ENCODE measurements at regions not wholly inside any gene's neighbourhood (a gene's known extent, or its start where the extent isn't known, plus 50 kb on each side); places are given as distances from the start of the nearest gene placed in this dataset.
"Not testable (repeated sequence)": the region's sequence is repeated elsewhere in the genome, so short reads cannot be mapped to it uniquely, and the experiment has no call there.

DNA sequence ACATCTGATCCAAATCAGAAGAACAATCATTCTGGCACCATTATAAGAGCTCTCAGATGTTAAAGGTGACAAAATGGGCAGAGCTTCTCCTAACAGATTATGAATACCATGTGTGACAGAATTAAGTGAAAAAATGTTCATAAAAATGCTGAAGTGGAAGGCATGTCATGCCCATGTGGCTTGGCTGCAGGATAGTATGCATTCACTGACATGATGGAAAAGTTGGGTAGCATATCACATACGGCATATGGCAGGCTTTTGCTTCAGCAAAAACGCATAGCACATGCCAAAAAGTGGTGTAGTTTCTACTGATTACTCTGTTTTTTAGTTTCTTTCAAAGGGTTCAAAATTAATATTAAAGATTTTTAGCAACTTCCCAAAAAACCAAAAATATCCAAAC, 731.5 kb upstream of the EPHA7 start:
- Histone ChIP-seq H4K20me1 (ENCODE audit: insufficient read depth, low read length) (no peaks in the 10 kb centered on the region), H3F3A (ENCODE audit: insufficient read depth, low read length) (no peaks in the 10 kb centered on the region), H3K27me3 (replicated peaks; ENCODE audit: insufficient read depth, low read length) (no peaks in the 10 kb centered on the region), H3K36me3 (replicated peaks; ENCODE audit: insufficient read depth, low read length) (no peaks in the 10 kb centered on the region), H3K4me3 (ENCODE audit: low read length) (no peak overlapping the region), H3K9me2 (replicated peaks; ENCODE audit: insufficient read depth, low read length) (no peaks in the 10 kb centered on the region), H3K4me1 (ENCODE audit: low read length) (no peaks in the 10 kb centered on the region), H3K9me3 (replicated peaks; ENCODE audit: insufficient read depth, low read length) (no peaks in the 10 kb centered on the region), H2AFZ (ENCODE audit: low read length) (no peak overlapping the region), H3K79me2 (ENCODE audit: low read length) (no peaks in the 10 kb centered on the region), H3K9ac (ENCODE audit: low read length) (no peak overlapping the region), H3K4me2 (ENCODE audit: low read depth, low read length) (no peak overlapping the region), H3K27ac (ENCODE audit: low read length) (no peak overlapping the region)
- TF ChIP-seq EZH2 (optimal IDR thresholded peaks at IDR 0.05; ENCODE audit: low read depth, low read length) (no peak), EZH2phosphoT487 (IDR thresholded peaks at IDR 0.05; ENCODE audit: low read length) (no peak)
- TF ChIP-seq, protein P1, sequence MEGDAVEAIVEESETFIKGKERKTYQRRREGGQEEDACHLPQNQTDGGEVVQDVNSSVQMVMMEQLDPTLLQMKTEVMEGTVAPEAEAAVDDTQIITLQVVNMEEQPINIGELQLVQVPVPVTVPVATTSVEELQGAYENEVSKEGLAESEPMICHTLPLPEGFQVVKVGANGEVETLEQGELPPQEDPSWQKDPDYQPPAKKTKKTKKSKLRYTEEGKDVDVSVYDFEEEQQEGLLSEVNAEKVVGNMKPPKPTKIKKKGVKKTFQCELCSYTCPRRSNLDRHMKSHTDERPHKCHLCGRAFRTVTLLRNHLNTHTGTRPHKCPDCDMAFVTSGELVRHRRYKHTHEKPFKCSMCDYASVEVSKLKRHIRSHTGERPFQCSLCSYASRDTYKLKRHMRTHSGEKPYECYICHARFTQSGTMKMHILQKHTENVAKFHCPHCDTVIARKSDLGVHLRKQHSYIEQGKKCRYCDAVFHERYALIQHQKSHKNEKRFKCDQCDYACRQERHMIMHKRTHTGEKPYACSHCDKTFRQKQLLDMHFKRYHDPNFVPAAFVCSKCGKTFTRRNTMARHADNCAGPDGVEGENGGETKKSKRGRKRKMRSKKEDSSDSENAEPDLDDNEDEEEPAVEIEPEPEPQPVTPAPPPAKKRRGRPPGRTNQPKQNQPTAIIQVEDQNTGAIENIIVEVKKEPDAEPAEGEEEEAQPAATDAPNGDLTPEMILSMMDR (IDR thresholded peaks at IDR 0.05; ENCODE audit: low read length), result no peak
- no peak for DNase-seq

DNA sequence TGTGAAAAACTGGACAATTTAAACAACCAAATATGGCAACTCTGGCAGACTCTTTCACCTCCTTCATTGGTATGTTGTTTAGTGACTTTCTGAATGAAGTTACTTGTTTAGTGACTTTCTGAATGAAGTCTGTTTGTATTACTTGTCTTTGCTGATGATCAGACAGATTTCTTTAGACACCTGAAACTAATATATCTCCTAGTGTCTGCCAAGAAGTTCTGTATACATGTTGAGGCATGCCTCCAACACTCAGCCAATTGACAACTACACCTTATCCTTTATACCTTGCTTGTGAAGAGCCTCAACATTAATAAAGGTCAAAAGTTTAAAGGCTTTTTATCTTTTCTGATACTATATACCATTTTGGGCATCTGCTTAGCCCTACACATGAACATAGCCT, 725.4 kb upstream of the EPHA7 start:
- no peak for DNase-seq
- no peak overlapping the region for H3K4me3 ChIP-seq (ENCODE audit: low read length)
- H3K9ac ChIP-seq (ENCODE audit: low read length), result no peak overlapping the region
- no peak overlapping the region for H3K4me2 ChIP-seq (ENCODE audit: low read depth, low read length)
- H3K27ac ChIP-seq (ENCODE audit: low read length), result no peak overlapping the region
- H3K9me3 ChIP-seq (replicated peaks; ENCODE audit: insufficient read depth, low read length), result no peaks in the 10 kb centered on the region
- H2AFZ ChIP-seq (ENCODE audit: low read length), result no peak overlapping the region
- no peaks in the 10 kb centered on the region for H3K9me2 ChIP-seq (replicated peaks; ENCODE audit: insufficient read depth, low read length)
- no peaks in the 10 kb centered on the region for H3F3A ChIP-seq (ENCODE audit: insufficient read depth, low read length)
- H3K36me3 ChIP-seq (replicated peaks; ENCODE audit: insufficient read depth, low read length), result no peaks in the 10 kb centered on the region
- no peaks in the 10 kb centered on the region for H3K4me1 ChIP-seq (ENCODE audit: low read length)
- no peak for TF ChIP-seq EZH2phosphoT487 (IDR thresholded peaks at IDR 0.05; ENCODE audit: low read length)
- TF ChIP-seq, protein P1 (IDR thresholded peaks at IDR 0.05; ENCODE audit: low read length), result no peak
- no peak for TF ChIP-seq EZH2 (optimal IDR thresholded peaks at IDR 0.05; ENCODE audit: low read depth, low read length)
- H4K20me1 ChIP-seq (ENCODE audit: insufficient read depth, low read length), result no peaks in the 10 kb centered on the region
- no peaks in the 10 kb centered on the region for H3K27me3 ChIP-seq (replicated peaks; ENCODE audit: insufficient read depth, low read length)
- H3K79me2 ChIP-seq (ENCODE audit: low read length), result no peaks in the 10 kb centered on the region

DNA sequence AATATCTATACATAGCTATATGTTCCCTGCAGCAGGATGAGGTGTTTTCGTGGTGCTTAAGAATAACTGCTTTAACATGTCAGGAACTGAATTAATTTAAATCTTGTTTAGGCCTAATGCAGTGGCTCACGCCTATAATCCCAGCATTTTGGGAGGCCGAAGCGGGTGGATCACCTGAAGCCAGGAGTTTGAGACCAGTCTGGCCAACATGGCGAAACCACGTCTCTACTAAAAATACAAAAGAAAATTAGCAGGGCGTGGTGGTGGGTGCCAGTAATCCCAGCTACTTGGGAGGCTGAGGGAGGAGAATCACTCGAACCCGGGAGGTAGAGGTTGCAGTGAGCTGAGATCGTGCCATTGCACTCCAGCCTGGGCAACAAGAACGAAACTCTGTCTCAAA, 717.8 kb upstream of the EPHA7 start:
- not testable (repeated sequence) for H3K9me2 ChIP-seq (replicated peaks; ENCODE audit: insufficient read depth, low read length); H3K9ac ChIP-seq (ENCODE audit: low read length); H3K4me3 ChIP-seq (ENCODE audit: low read length); H3K27me3 ChIP-seq (replicated peaks; ENCODE audit: insufficient read depth, low read length); H3K9me3 ChIP-seq (replicated peaks; ENCODE audit: insufficient read depth, low read length); H2AFZ ChIP-seq (ENCODE audit: low read length); H3K4me2 ChIP-seq (ENCODE audit: low read depth, low read length); H3K4me1 ChIP-seq (ENCODE audit: low read length); DNase-seq; H3F3A ChIP-seq (ENCODE audit: insufficient read depth, low read length); H3K36me3 ChIP-seq (replicated peaks; ENCODE audit: insufficient read depth, low read length); H4K20me1 ChIP-seq (ENCODE audit: insufficient read depth, low read length); H3K79me2 ChIP-seq (ENCODE audit: low read length); H3K27ac ChIP-seq (ENCODE audit: low read length)

DNA sequence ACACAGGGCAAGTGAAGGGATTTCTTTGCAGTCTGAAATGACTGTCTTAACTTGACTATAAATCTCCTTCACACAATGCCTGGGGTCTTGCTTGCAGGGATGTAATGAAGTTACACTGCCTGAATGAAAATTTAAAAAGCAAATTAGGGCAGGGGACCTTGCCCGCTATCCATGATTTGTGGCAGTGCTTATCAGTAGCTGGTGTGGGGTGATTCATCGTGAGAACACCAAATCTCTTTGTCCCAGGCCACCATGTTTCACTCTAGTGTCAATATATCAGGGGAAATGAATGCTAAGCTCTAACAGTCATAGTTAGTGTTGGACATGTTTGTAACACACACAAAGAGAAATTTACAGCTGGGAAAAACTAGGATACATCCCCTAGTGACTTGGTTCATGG, 713.7 kb upstream of the EPHA7 start:
- no peak overlapping the region for H3K4me3 ChIP-seq (ENCODE audit: low read length)
- H3K79me2 ChIP-seq (ENCODE audit: low read length), result no peaks in the 10 kb centered on the region
- H3K36me3 ChIP-seq (replicated peaks; ENCODE audit: insufficient read depth, low read length), result no peaks in the 10 kb centered on the region
- H3K9me2 ChIP-seq (replicated peaks; ENCODE audit: insufficient read depth, low read length), result no peaks in the 10 kb centered on the region
- no peaks in the 10 kb centered on the region for H3K9me3 ChIP-seq (replicated peaks; ENCODE audit: insufficient read depth, low read length)
- no peaks in the 10 kb centered on the region for H4K20me1 ChIP-seq (ENCODE audit: insufficient read depth, low read length)
- no peaks in the 10 kb centered on the region for H3K4me1 ChIP-seq (ENCODE audit: low read length)
- no peak overlapping the region for H3K9ac ChIP-seq (ENCODE audit: low read length)
- H3K27ac ChIP-seq (ENCODE audit: low read length), result no peak overlapping the region
- TF ChIP-seq, protein P1 (IDR thresholded peaks at IDR 0.05; ENCODE audit: low read length), result no peak
- TF ChIP-seq EZH2phosphoT487 (IDR thresholded peaks at IDR 0.05; ENCODE audit: low read length) (no peak), EZH2 (optimal IDR thresholded peaks at IDR 0.05; ENCODE audit: low read depth, low read length) (no peak)
- DNase-seq, result no peak
- no peaks in the 10 kb centered on the region for H3F3A ChIP-seq (ENCODE audit: insufficient read depth, low read length)
- no peak overlapping the region for H3K4me2 ChIP-seq (ENCODE audit: low read depth, low read length)
- H2AFZ ChIP-seq (ENCODE audit: low read length), result no peak overlapping the region
- no peaks in the 10 kb centered on the region for H3K27me3 ChIP-seq (replicated peaks; ENCODE audit: insufficient read depth, low read length)

Measured in MM.1S (cell line).